ENCODE measurements at regions not wholly inside any gene's neighbourhood (a gene's known extent, or its start where the extent isn't known, plus 50 kb on each side); places are given as distances from the start of the nearest gene placed in this dataset.

GRCh38 chr16:60720060-60720459 lies 1316.2 kb downstream of the CDH8 start:
- intact Hi-C loops (cut with DNase I; ENCODE audit: low total_unique reads) (no loop called here), in situ Hi-C loops (cut with MboI; ENCODE audit: low sequenced_read_pairs in 4 of 4) (loop anchor here in 1 of 4 donors (25.0 kb wide), 1 partner anchor 92 kb away; no protein-coding TSS in a partner anchor)
- no peak overlapping the region for H3K4me3 ChIP-seq
- no peak for ATAC-seq
- H3K4me1 ChIP-seq, result no peaks in the 10 kb centered on the region
- H3K27ac ChIP-seq, result no peak overlapping the region
- H3K9me3 ChIP-seq, result no peaks in the 10 kb centered on the region
- no peaks in the 10 kb centered on the region for H3K27me3 ChIP-seq
- DNase-seq, result no peak
- H3K36me3 ChIP-seq, result no peaks in the 10 kb centered on the region
- TF ChIP-seq, protein P1, sequence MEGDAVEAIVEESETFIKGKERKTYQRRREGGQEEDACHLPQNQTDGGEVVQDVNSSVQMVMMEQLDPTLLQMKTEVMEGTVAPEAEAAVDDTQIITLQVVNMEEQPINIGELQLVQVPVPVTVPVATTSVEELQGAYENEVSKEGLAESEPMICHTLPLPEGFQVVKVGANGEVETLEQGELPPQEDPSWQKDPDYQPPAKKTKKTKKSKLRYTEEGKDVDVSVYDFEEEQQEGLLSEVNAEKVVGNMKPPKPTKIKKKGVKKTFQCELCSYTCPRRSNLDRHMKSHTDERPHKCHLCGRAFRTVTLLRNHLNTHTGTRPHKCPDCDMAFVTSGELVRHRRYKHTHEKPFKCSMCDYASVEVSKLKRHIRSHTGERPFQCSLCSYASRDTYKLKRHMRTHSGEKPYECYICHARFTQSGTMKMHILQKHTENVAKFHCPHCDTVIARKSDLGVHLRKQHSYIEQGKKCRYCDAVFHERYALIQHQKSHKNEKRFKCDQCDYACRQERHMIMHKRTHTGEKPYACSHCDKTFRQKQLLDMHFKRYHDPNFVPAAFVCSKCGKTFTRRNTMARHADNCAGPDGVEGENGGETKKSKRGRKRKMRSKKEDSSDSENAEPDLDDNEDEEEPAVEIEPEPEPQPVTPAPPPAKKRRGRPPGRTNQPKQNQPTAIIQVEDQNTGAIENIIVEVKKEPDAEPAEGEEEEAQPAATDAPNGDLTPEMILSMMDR (IDR thresholded peaks at IDR 0.05 in 4 of 5, conservative IDR thresholded peaks at IDR 0.05 in 1 of 5), result no peak
- no peak for TF ChIP-seq POLR2A (IDR thresholded peaks at IDR 0.05)

DNA sequence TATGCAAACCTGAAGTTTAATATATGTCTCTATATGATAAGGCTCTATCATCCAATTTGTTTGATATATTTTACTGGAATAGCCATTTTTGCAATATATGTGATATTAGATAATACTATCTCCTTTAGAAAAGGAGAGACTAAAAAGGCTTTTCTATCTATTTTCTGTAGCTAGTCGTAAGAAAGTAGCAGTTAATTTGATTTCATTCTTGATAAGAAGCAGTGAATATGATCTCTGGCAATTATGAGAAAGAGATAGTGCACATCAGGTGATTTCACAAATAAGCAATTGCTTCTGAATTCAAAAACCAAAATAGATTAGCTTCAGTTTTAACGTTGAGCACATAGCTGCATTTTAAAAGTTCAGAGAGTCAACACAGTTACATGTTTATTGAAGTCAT lies 1318.4 kb downstream of the CDH8 start:
- no peaks in the 10 kb centered on the region for H3K4me1 ChIP-seq

DNA sequence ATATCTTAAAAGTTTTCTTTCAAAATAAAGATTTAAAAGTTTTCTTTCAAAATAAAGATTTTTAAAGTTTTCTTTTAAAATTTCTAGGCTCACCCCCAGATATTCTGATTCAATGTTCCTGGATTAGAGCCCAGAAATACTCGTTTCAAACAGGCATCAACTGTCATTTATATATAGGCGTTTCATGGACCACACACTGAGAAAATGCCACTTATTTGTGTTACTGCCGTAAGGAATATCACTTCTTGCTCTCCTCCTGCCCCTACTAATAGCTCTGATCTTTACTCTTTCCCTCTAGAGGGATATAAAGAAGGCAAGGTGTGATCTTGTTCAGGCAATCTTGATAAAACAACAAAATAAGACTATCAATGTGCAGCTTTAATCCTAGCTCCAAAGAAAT lies 1324.1 kb downstream of the CDH8 start:
- Histone ChIP-seq H3K4me3 (no peak overlapping the region), H3K9me3 (no peaks in the 10 kb centered on the region), H3K4me1 (no peaks in the 10 kb centered on the region), H3K27ac (no peak overlapping the region), H3K27me3 (no peaks in the 10 kb centered on the region), H3K36me3 (no peaks in the 10 kb centered on the region)
- in situ Hi-C loops (cut with MboI; ENCODE audit: low sequenced_read_pairs in 4 of 4), result loop anchor here in 1 of 4 donors (25.0 kb wide), 1 partner anchor 100 kb away; no protein-coding TSS in a partner anchor
- TF ChIP-seq, protein P1 (IDR thresholded peaks at IDR 0.05 in 4 of 5, conservative IDR thresholded peaks at IDR 0.05 in 1 of 5), result no peak
- no peak for TF ChIP-seq POLR2A (IDR thresholded peaks at IDR 0.05)
- ATAC-seq (no peak), DNase-seq (no peak)
- intact Hi-C loops (cut with DNase I; ENCODE audit: low total_unique reads), result no loop called here

More for the DNA sequence above, 1318.4 kb downstream of the CDH8 start:
- intact Hi-C loops (cut with DNase I; ENCODE audit: low total_unique reads) (no loop called here), in situ Hi-C loops (cut with MboI; ENCODE audit: low sequenced_read_pairs in 4 of 4) (loop anchor here in 1 of 4 donors (25.0 kb wide), 1 partner anchor 94 kb away; no protein-coding TSS in a partner anchor)
- Histone ChIP-seq H3K4me3 (no peak overlapping the region), H3K9me3 (no peaks in the 10 kb centered on the region), H3K27me3 (no peaks in the 10 kb centered on the region), H3K36me3 (no peaks in the 10 kb centered on the region), H3K27ac (no peak overlapping the region)
- DNase-seq (no peak), ATAC-seq (no peak)
- TF ChIP-seq, protein P1 (IDR thresholded peaks at IDR 0.05 in 4 of 5, conservative IDR thresholded peaks at IDR 0.05 in 1 of 5), result no peak
- TF ChIP-seq POLR2A (IDR thresholded peaks at IDR 0.05), result no peak

GRCh38 chr16:60704726-60705125 lies 1331.5 kb downstream of the CDH8 start:
- no peaks in the 10 kb centered on the region for H3K9me3 ChIP-seq
- H3K36me3 ChIP-seq, result no peaks in the 10 kb centered on the region
- no peaks in the 10 kb centered on the region for H3K4me1 ChIP-seq
- intact Hi-C loops (cut with DNase I; ENCODE audit: low total_unique reads), result no loop called here
- in situ Hi-C loops (cut with MboI; ENCODE audit: low sequenced_read_pairs in 4 of 4), result loop anchor here in 1 of 4 donors (25.0 kb wide), 1 partner anchor 108 kb away; no protein-coding TSS in a partner anchor
- no peak for ATAC-seq
- no peak for DNase-seq
- H3K4me3 ChIP-seq, result no peak overlapping the region
- no peak overlapping the region for H3K27ac ChIP-seq
- no peak for TF ChIP-seq POLR2A (IDR thresholded peaks at IDR 0.05)
- TF ChIP-seq, protein P1 (IDR thresholded peaks at IDR 0.05 in 4 of 5, conservative IDR thresholded peaks at IDR 0.05 in 1 of 5), result no peak
- no peaks in the 10 kb centered on the region for H3K27me3 ChIP-seq

- Histone ChIP-seq H3K4me3 (no peak overlapping the region), H3K27me3 (no peaks in the 10 kb centered on the region), H3K27ac (no peak overlapping the region), H3K9me3 (no peaks in the 10 kb centered on the region), H3K36me3 (no peaks in the 10 kb centered on the region), H3K4me1 (no peaks in the 10 kb centered on the region)
- no peak for TF ChIP-seq POLR2A (IDR thresholded peaks at IDR 0.05)
- TF ChIP-seq, protein P1 (IDR thresholded peaks at IDR 0.05 in 4 of 5, conservative IDR thresholded peaks at IDR 0.05 in 1 of 5), result no peak
- DNase-seq, result no peak
- intact Hi-C loops (cut with DNase I; ENCODE audit: low total_unique reads) (no loop called here), in situ Hi-C loops (cut with MboI; ENCODE audit: low sequenced_read_pairs in 4 of 4) (loop anchor here in 1 of 4 donors (25.0 kb wide), 1 partner anchor 109 kb away; no protein-coding TSS in a partner anchor)
- no peak for ATAC-seq
Observed at GRCh38 chr16:60703096-60703495, 1333.1 kb downstream of the CDH8 start.
